Epithelial cell of esophagus (primary cell): ENCODE measurements at regions not wholly inside any gene's neighbourhood (a gene's known extent, or its start where the extent isn't known, plus 50 kb on each side); places are given as distances from the start of the nearest gene placed in this dataset.
A peak's percentile ranks its signal among the peaks of the same experiment; 100 is the strongest.
"Not testable (repeated sequence)": the region's sequence is repeated elsewhere in the genome, so short reads cannot be mapped to it uniquely, and the experiment has no call there.

ENCODE experiments used
- DNase-seq: peaks from one replicate; pipeline ENCODE4 v3.0.0; 2010; ENCODE audit warnings: low read depth
- H3K4me3 ChIP-seq: 2 replicates; pipeline ENCODE4 v1.5.1; 2011; ENCODE audit warnings: mild to moderate bottlenecking, low read length, control low read depth
- CTCF ChIP-seq: IDR thresholded peaks from 2 replicates; pipeline ENCODE4 v1.5.1; 2011; ENCODE audit warnings: low read depth, mild to moderate bottlenecking, low read length, control low read depth, inconsistent platforms; ENCODE audit not compliant: insufficient read depth; ENCODE audit errors: missing control alignments

- no peak overlapping the region for H3K4me3 ChIP-seq
- TF ChIP-seq CTCF = no peak
- DNase-seq = no peak
These were observed 64.6 kb upstream of the ATP2C1 start for GRCh38 chr3:130828948-130829947.

- TF ChIP-seq CTCF = no peak
- H3K4me3 ChIP-seq = no peak overlapping the region
- no peak for DNase-seq
These were observed 62.0 kb upstream of the ATP2C1 start for GRCh38 chr3:130831719-130832400.

GRCh38 chr3:130832401-130832746 lies 61.5 kb upstream of the ATP2C1 start:
- DNase-seq, H3K4me3 ChIP-seq: not testable (repeated sequence)

- no peak for TF ChIP-seq CTCF
These were observed 59.4 kb upstream of the ATP2C1 start for GRCh38 chr3:130834476-130834875.

GRCh38 chr3:130835483-130835882 lies 58.4 kb upstream of the ATP2C1 start:
- DNase-seq = peak; percentile 69
- no peak overlapping the region for H3K4me3 ChIP-seq
- TF ChIP-seq CTCF = no peak

More at GRCh38 chr3:130834476-130834875, 59.4 kb upstream of the ATP2C1 start:
- peak; percentile 44 for DNase-seq
- no peak overlapping the region for H3K4me3 ChIP-seq

- H3K4me3 ChIP-seq = no peak overlapping the region
- no peak for TF ChIP-seq CTCF
- DNase-seq = no peak
These were observed 54.8 kb upstream of the ATP2C1 start for GRCh38 chr3:130838898-130839600.

GRCh38 chr3:130839813-130840212 lies 54.1 kb upstream of the ATP2C1 start:
- no peak overlapping the region for H3K4me3 ChIP-seq
- DNase-seq = no peak
- no peak for TF ChIP-seq CTCF
